Type B pancreatic cell (in vitro differentiated cells): ENCODE measurements at regions not wholly inside any gene's neighbourhood (a gene's known extent, or its start where the extent isn't known, plus 50 kb on each side); places are given as distances from the start of the nearest gene placed in this dataset.

Experiments used
- DNase-seq: peaks from one replicate; pipeline ENCODE4 v3.0.0; 2021; ENCODE audit warnings: mixed read lengths; ENCODE audit not compliant: unreplicated experiment; ENCODE audit errors: extremely low spot score
- H3K27ac Mint-ChIP-seq: 2 replicates; pipeline ENCODE4 v1.8.0; 2021; ENCODE audit warnings: mild to moderate bottlenecking, mixed read lengths
- H3K27me3 Mint-ChIP-seq: 2 replicates; pipeline ENCODE4 v1.8.0; 2021; ENCODE audit warnings: mixed read lengths
- H3K36me3 Mint-ChIP-seq: 2 replicates; pipeline ENCODE4 v1.8.0; 2021; ENCODE audit warnings: mixed read lengths
- H3K4me1 Mint-ChIP-seq: one replicate; pipeline ENCODE4 v1.8.0; 2021; ENCODE audit warnings: mixed read lengths; ENCODE audit not compliant: unreplicated experiment
- H3K4me3 Mint-ChIP-seq: 2 replicates; pipeline ENCODE4 v1.8.0; 2021; ENCODE audit warnings: mild to moderate bottlenecking, mixed read lengths
- H3K9me3 Mint-ChIP-seq: 2 replicates; pipeline ENCODE4 v1.8.0; 2021; ENCODE audit warnings: mixed read lengths
- CTCF ChIP-seq: fragments of 200-600 bp; sonication (generic); conservative IDR thresholded peaks from 2 replicates; pipeline ENCODE4 v1.5.0; 2021; ENCODE audit warnings: antibody characterized with exemption, mild to moderate bottlenecking

- Mint-ChIP-seq H3K27me3 (no peaks in the 10 kb centered on the region), H3K9me3 (no peaks in the 10 kb centered on the region), H3K27ac (no peak overlapping the region), H3K4me3 (no peak overlapping the region), H3K36me3 (no peaks in the 10 kb centered on the region), H3K4me1 (no peaks in the 10 kb centered on the region)
- no peak for TF ChIP-seq CTCF
- no peak for DNase-seq
These were observed 52.2 kb upstream of the ACP3 start for GRCh38 chr3:132265028-132265427.

- Mint-ChIP-seq H3K9me3 (no peaks in the 10 kb centered on the region), H3K4me1 (no peaks in the 10 kb centered on the region), H3K36me3 (no peaks in the 10 kb centered on the region), H3K4me3 (no peak overlapping the region), H3K27me3 (no peaks in the 10 kb centered on the region), H3K27ac (no peak overlapping the region)
- TF ChIP-seq CTCF: no peak
- no peak for DNase-seq
These were observed 51.7 kb upstream of the ACP3 start for GRCh38 chr3:132265488-132265887.

- no peaks in the 10 kb centered on the region for H3K9me3 Mint-ChIP-seq
- H3K4me3 Mint-ChIP-seq: no peak overlapping the region
- no peaks in the 10 kb centered on the region for H3K4me1 Mint-ChIP-seq
- TF ChIP-seq CTCF: no peak
- DNase-seq: no peak
- no peak overlapping the region for H3K27ac Mint-ChIP-seq
- no peaks in the 10 kb centered on the region for H3K27me3 Mint-ChIP-seq
- H3K36me3 Mint-ChIP-seq: no peaks in the 10 kb centered on the region
These were observed 49.7 kb upstream of the ACP3 start for GRCh38 chr3:132267391-132267993.
